ENCODE measurements at regions not wholly inside any gene's neighbourhood (a gene's known extent, or its start where the extent isn't known, plus 50 kb on each side); places are given as distances from the start of the nearest gene placed in this dataset.
A peak's percentile ranks its signal among the peaks of the same experiment; 100 is the strongest.

- H3K9me3 Mint-ChIP-seq, result peaks cover 6% of the 10 kb centered on the region
- no peaks in the 10 kb centered on the region for H3K4me1 Mint-ChIP-seq
- TF ChIP-seq, protein P1, sequence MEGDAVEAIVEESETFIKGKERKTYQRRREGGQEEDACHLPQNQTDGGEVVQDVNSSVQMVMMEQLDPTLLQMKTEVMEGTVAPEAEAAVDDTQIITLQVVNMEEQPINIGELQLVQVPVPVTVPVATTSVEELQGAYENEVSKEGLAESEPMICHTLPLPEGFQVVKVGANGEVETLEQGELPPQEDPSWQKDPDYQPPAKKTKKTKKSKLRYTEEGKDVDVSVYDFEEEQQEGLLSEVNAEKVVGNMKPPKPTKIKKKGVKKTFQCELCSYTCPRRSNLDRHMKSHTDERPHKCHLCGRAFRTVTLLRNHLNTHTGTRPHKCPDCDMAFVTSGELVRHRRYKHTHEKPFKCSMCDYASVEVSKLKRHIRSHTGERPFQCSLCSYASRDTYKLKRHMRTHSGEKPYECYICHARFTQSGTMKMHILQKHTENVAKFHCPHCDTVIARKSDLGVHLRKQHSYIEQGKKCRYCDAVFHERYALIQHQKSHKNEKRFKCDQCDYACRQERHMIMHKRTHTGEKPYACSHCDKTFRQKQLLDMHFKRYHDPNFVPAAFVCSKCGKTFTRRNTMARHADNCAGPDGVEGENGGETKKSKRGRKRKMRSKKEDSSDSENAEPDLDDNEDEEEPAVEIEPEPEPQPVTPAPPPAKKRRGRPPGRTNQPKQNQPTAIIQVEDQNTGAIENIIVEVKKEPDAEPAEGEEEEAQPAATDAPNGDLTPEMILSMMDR (conservative IDR thresholded peaks at IDR 0.05), result no peak
- no peak for DNase-seq (ENCODE audit: low read depth, low spot score)
- no peak overlapping the region for H3K4me3 Mint-ChIP-seq
- H3K27me3 Mint-ChIP-seq (ENCODE audit: low read depth), result no peaks in the 10 kb centered on the region
- H3K27ac Mint-ChIP-seq (ENCODE audit: unreplicated experiment), result no peak overlapping the region
- H3K36me3 Mint-ChIP-seq (ENCODE audit: low read depth), result peaks cover 12% of the 10 kb centered on the region
These were observed 343.5 kb upstream of the SFRP2 start for GRCh38 chr4:154132406-154132805.

- H3K4me3 Mint-ChIP-seq, result no peak overlapping the region
- peaks cover 13% of the 10 kb centered on the region for H3K9me3 Mint-ChIP-seq
- DNase-seq (ENCODE audit: low read depth, low spot score), result no peak
- H3K4me1 Mint-ChIP-seq, result no peaks in the 10 kb centered on the region
- H3K36me3 Mint-ChIP-seq (ENCODE audit: low read depth), result peaks cover 23% of the 10 kb centered on the region
- no peak overlapping the region for H3K27ac Mint-ChIP-seq (ENCODE audit: unreplicated experiment)
- TF ChIP-seq, protein P1 (conservative IDR thresholded peaks at IDR 0.05), result no peak
- no peaks in the 10 kb centered on the region for H3K27me3 Mint-ChIP-seq (ENCODE audit: low read depth)
These were observed 337.4 kb upstream of the SFRP2 start for GRCh38 chr4:154126276-154126675.

GRCh38 chr4:154125340-154125739 is 336.5 kb upstream of the SFRP2 start:
- TF ChIP-seq, protein P1 (conservative IDR thresholded peaks at IDR 0.05), result no peak
- H3K9me3 Mint-ChIP-seq, result peaks cover 13% of the 10 kb centered on the region
- H3K4me1 Mint-ChIP-seq, result no peaks in the 10 kb centered on the region
- peaks cover 23% of the 10 kb centered on the region for H3K36me3 Mint-ChIP-seq (ENCODE audit: low read depth)
- no peak for DNase-seq (ENCODE audit: low read depth, low spot score)
- peak overlapping the region; percentile 5 for H3K27ac Mint-ChIP-seq (ENCODE audit: unreplicated experiment)
- no peak overlapping the region for H3K4me3 Mint-ChIP-seq
- no peaks in the 10 kb centered on the region for H3K27me3 Mint-ChIP-seq (ENCODE audit: low read depth)

DNA sequence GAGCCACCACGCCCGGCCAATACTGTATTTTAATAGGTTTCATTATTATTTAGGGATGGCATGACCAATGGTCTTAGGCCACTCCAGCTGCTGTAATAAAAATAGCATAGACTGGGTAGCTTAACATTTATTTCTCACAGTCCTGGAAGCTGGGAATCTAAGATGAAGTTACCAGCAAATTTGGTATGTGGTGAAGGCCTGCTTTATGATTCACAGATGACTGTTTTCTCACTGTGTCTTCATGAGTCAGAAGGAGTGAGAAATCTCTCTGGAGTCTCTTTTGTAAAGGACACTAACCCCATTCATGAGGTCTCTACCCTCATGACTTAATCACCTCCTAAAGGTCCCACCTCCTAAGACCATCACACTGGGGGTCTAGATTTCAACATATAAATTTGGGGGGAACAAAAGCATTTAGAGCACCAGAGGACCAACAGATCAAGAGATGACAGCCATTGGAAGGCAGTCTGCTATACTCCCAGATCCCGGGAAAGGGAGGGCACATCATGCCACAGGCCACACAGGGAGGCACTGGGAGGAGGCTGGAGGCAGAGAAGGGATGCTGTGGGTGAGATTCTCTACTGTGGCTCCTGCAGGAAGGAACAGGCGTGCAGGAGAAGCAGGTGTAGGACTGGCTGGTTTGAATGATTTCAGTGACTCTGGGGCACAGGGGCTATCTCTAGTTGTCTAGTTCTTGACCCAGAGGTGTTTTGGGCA is 335.8 kb upstream of the SFRP2 start:
- H3K4me1 Mint-ChIP-seq, result no peaks in the 10 kb centered on the region
- TF ChIP-seq, protein P1 (conservative IDR thresholded peaks at IDR 0.05), result no peak
- no peak for DNase-seq (ENCODE audit: low read depth, low spot score)

DNA sequence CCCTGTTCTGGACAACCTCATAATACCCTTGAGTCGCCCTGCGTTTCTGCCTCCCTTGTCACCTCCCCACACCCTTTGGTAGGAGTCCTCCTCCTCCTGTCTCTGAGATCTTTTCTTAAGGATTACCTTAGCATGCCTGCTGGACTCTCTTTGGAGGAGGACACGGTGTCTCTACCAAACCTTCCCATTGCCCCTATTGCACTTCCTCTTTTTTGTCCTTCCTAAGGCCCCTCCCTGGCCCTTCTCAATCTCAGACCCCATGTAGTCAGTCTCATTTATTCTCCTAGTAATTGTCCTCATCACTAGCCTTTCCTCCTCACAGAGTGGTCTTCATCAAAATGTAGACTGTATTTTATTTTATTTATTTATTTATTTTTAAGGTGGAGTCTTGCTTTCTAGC is 335.0 kb upstream of the SFRP2 start:
- H3K27me3 Mint-ChIP-seq (ENCODE audit: low read depth), result no peaks in the 10 kb centered on the region
- H3K27ac Mint-ChIP-seq (ENCODE audit: unreplicated experiment), result peak overlapping the region; percentile 84

More for the DNA sequence above, 335.8 kb upstream of the SFRP2 start:
- no peak overlapping the region for H3K27ac Mint-ChIP-seq (ENCODE audit: unreplicated experiment)
- peaks cover 13% of the 10 kb centered on the region for H3K9me3 Mint-ChIP-seq
- no peak overlapping the region for H3K4me3 Mint-ChIP-seq
- no peaks in the 10 kb centered on the region for H3K27me3 Mint-ChIP-seq (ENCODE audit: low read depth)
- H3K36me3 Mint-ChIP-seq (ENCODE audit: low read depth), result peaks cover 23% of the 10 kb centered on the region

More for the DNA sequence above, 335.0 kb upstream of the SFRP2 start:
- no peak for DNase-seq (ENCODE audit: low read depth, low spot score)
- Mint-ChIP-seq H3K4me3 (no peak overlapping the region), H3K9me3 (peaks cover 13% of the 10 kb centered on the region), H3K4me1 (no peaks in the 10 kb centered on the region), H3K36me3 (ENCODE audit: low read depth) (peaks cover 23% of the 10 kb centered on the region)
- TF ChIP-seq, protein P1 (conservative IDR thresholded peaks at IDR 0.05), result no peak
